ENCODE measurements at regions not wholly inside any gene's neighbourhood (a gene's known extent, or its start where the extent isn't known, plus 50 kb on each side); places are given as distances from the start of the nearest gene placed in this dataset.

- TF ChIP-seq ZFX (IDR thresholded peaks at IDR 0.05; ENCODE audit: borderline replicate concordance) (no peak), CTCF (IDR thresholded peaks at IDR 0.05) (no peak)
- H3K27ac ChIP-seq, result no peak overlapping the region
Observed at GRCh38 chr1:55425310-55425930, 210.3 kb upstream of the USP24 start.

GRCh38 chr1:55423376-55423775, 208.2 kb upstream of the USP24 start:
- TF ChIP-seq CTCF (IDR thresholded peaks at IDR 0.05) (no peak), ZFX (IDR thresholded peaks at IDR 0.05; ENCODE audit: borderline replicate concordance) (no peak)
- H3K27ac ChIP-seq, result no peak overlapping the region

GRCh38 chr1:55420929-55421716, 206.0 kb upstream of the USP24 start:
- no peak for TF ChIP-seq ZFX (IDR thresholded peaks at IDR 0.05; ENCODE audit: borderline replicate concordance)
- no peak for TF ChIP-seq CTCF (IDR thresholded peaks at IDR 0.05)
- H3K27ac ChIP-seq, result no peak overlapping the region

GRCh38 chr1:55420026-55420425, 204.9 kb upstream of the USP24 start:
- H3K27ac ChIP-seq, result no peak overlapping the region
- no peak for TF ChIP-seq ZFX (IDR thresholded peaks at IDR 0.05; ENCODE audit: borderline replicate concordance)
- TF ChIP-seq CTCF (IDR thresholded peaks at IDR 0.05), result no peak

- TF ChIP-seq ZFX (IDR thresholded peaks at IDR 0.05; ENCODE audit: borderline replicate concordance) (no peak), CTCF (IDR thresholded peaks at IDR 0.05) (no peak)
- no peak overlapping the region for H3K27ac ChIP-seq
Observed at GRCh38 chr1:55418208-55419000, 203.2 kb upstream of the USP24 start.

GRCh38 chr1:55416164-55416842, 201.1 kb upstream of the USP24 start:
- no peak overlapping the region for H3K27ac ChIP-seq
- TF ChIP-seq CTCF (IDR thresholded peaks at IDR 0.05), result no peak

Measured in 22Rv1 (cell line).